ENCODE measurements at regions not wholly inside any gene's neighbourhood (a gene's known extent, or its start where the extent isn't known, plus 50 kb on each side); places are given as distances from the start of the nearest gene placed in this dataset.
A peak's percentile ranks its signal among the peaks of the same experiment; 100 is the strongest.

DNA sequence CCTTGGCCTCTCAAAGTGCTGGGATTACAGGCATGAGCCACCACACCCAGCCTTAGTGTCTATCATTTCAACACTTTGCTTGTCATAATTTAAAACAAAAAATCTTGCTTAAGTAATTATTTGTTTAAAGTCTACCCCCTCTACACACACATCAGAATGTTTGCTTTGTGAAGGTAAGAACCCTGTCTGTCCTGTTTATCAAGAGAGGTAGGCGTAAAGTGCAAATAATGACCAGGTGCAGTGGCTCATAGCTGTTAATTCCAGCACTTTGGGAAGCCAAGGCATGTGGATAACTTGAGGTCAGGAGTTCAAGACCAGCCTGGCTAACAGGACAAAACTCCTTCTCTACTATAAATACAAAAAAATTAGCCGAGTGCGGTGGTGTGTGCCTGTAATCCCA is 326.7 kb upstream of the CLNK start:
- H3K4me1 Mint-ChIP-seq (ENCODE audit: low read depth): no peaks in the 10 kb centered on the region

DNA sequence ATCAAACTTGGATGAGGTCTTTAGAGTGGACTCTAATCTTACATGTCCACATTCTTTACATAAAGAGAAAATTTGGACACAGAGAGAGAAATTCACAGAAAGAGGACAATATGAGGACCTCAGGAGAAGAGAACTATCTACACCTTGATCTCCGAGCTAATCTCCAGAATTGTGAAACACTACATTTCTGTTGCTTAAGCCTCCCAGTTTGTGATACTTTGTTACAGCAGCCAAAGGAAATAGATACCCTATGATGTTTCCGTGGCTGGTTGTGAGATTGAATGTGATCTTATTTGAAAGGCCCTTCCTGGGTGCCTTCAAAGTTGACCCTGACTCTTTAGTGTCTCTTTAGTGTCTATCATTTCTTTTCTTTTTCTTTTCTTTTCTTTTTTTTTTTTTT is 326.1 kb upstream of the CLNK start:
- no peaks in the 10 kb centered on the region for H3K4me1 Mint-ChIP-seq (ENCODE audit: low read depth)
- ChIA-PET CTCF (no interaction called here), POLR2A (no interaction called here)
- no peaks in the 10 kb centered on the region for H3K27me3 Mint-ChIP-seq
- H3K27ac Mint-ChIP-seq: no peak overlapping the region
- H3K36me3 Mint-ChIP-seq: no peaks in the 10 kb centered on the region
- no peaks in the 10 kb centered on the region for H3K9me3 Mint-ChIP-seq
- intact Hi-C loops (cut with micrococcal nuclease): no loop called here
- H3K4me3 Mint-ChIP-seq: no peak overlapping the region
- DNase-seq: no peak

More for the DNA sequence above, 326.7 kb upstream of the CLNK start:
- Mint-ChIP-seq H3K9me3 (no peaks in the 10 kb centered on the region), H3K27ac (no peak overlapping the region), H3K27me3 (no peaks in the 10 kb centered on the region), H3K4me3 (no peak overlapping the region), H3K36me3 (no peaks in the 10 kb centered on the region)
- CTCF ChIA-PET: no interaction called here
- POLR2A ChIA-PET: no interaction called here
- DNase-seq: no peak
- intact Hi-C loops (cut with micrococcal nuclease): no loop called here

DNA sequence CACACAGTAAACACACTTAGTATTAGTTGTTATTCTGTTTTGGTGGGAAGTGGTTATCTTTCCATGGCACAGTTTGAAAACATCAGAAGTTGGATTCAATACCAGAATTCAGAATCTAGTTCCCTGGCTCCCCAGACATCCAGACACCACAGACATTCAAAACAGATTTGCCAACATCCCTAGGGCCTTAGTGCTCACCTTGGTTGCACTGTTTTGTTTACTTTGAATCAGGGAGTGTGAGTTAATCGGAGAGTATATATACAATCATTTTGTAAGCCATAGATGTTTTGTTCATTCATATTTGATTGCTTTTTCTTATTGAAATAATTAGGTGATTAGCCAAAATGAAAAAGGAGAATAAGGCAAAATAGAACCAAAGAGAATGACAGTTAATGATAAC is 324.7 kb upstream of the CLNK start:
- ChIA-PET POLR2A (no interaction called here), CTCF (no interaction called here)
- Mint-ChIP-seq H3K27ac (no peak overlapping the region), H3K36me3 (no peaks in the 10 kb centered on the region), H3K27me3 (no peaks in the 10 kb centered on the region), H3K4me1 (ENCODE audit: low read depth) (no peaks in the 10 kb centered on the region), H3K4me3 (no peak overlapping the region), H3K9me3 (no peaks in the 10 kb centered on the region)
- intact Hi-C loops (cut with micrococcal nuclease): no loop called here
- no peak for DNase-seq

DNA sequence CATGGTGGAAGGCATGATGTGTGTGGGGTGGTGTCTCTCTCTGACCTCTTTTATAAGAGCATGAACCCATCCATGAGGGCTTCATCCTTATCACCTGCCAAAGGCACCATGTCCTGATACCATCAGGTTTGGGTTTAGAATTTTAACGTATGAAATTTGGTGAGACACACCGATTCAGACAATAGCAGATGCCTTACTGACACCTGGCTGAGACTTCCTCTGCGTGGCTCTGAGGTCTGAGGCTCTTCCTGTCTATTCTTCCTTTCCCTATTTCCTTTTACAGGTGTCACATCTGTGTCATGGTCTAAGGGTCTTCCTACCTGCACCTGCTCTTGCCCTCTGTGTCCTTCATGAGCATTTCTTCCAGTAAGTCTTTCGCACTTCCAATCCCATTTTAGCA is 320.7 kb upstream of the CLNK start:
- CTCF ChIA-PET: no interaction called here
- H3K27ac Mint-ChIP-seq: no peak overlapping the region

DNA sequence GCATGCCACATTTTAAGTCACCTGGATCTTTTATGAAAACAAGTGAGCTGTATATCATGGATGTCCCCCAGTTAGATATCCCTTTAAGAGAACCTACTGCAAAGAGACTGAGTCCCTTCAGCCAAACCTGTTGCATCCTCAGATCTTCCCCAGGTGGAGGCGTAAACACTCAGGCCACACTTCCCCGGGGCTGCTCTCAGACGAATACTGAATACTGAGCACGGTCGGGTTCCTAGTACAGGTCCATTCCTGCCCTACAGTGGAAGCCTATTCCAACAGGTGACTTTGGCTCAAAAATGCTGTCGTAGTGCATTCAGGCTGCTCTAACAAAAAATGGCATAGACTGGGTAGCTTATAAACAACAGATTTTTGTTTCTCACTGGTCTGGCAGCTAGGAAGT is 320.2 kb upstream of the CLNK start:
- CTCF ChIA-PET: no interaction called here
- no peak overlapping the region for H3K4me3 Mint-ChIP-seq
- H3K27me3 Mint-ChIP-seq: no peaks in the 10 kb centered on the region
- no peak for DNase-seq
- H3K36me3 Mint-ChIP-seq: no peaks in the 10 kb centered on the region
- H3K27ac Mint-ChIP-seq: no peak overlapping the region
- intact Hi-C loops (cut with micrococcal nuclease): no loop called here
- POLR2A ChIA-PET: no interaction called here
- H3K9me3 Mint-ChIP-seq: no peaks in the 10 kb centered on the region
- no peaks in the 10 kb centered on the region for H3K4me1 Mint-ChIP-seq (ENCODE audit: low read depth)

More for the DNA sequence above, 320.7 kb upstream of the CLNK start:
- intact Hi-C loops (cut with micrococcal nuclease): no loop called here
- Mint-ChIP-seq H3K36me3 (no peaks in the 10 kb centered on the region), H3K4me1 (ENCODE audit: low read depth) (no peaks in the 10 kb centered on the region), H3K4me3 (no peak overlapping the region), H3K27me3 (no peaks in the 10 kb centered on the region), H3K9me3 (no peaks in the 10 kb centered on the region)
- POLR2A ChIA-PET: no interaction called here
- DNase-seq: no peak

DNA sequence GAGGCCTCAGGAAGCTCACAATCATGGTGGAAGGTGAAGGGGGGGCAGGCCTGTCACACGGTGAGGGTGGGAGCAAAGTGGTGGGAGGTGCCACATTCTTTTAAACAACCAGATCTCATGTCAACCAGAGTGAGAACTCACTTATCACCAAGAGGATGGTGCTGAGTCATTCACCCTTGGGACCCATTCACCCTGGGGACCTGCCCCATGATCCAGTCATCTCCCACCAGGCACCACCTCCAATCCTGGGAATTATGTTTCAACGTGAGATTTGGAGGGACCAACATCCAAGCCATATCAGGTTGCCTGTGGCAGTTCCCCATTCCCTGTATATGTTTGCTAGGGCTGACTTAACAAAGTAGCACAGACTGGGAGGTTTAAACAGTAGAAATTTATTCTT is 318.4 kb upstream of the CLNK start:
- intact Hi-C loops (cut with micrococcal nuclease): no loop called here
- Mint-ChIP-seq H3K36me3 (no peaks in the 10 kb centered on the region), H3K4me1 (ENCODE audit: low read depth) (no peaks in the 10 kb centered on the region), H3K27ac (no peak overlapping the region), H3K4me3 (no peak overlapping the region), H3K9me3 (no peaks in the 10 kb centered on the region), H3K27me3 (no peaks in the 10 kb centered on the region)
- POLR2A ChIA-PET: no interaction called here
- CTCF ChIA-PET: no interaction called here
- DNase-seq: no peak

DNA sequence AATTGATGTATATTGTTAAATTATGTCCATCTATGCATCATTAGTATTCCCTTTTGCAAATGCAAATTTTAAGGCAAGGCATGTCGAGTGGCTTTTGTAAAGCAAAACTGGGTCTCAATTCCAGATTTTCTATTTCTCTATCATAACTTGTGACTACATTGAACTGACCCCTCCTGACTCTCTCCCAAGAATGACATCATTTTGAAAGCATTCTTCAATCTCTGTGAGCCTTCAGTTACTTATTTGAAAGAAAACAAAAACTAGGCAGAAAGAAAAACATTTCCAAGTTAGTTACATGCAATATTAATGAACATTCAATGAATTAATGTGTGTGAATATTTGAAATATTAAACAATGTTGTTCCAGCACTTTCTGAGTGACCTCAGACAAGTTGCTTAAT is 314.3 kb upstream of the CLNK start:
- Mint-ChIP-seq H3K36me3 (no peaks in the 10 kb centered on the region), H3K27me3 (no peaks in the 10 kb centered on the region), H3K27ac (no peak overlapping the region), H3K9me3 (no peaks in the 10 kb centered on the region), H3K4me3 (no peak overlapping the region), H3K4me1 (ENCODE audit: low read depth) (no peaks in the 10 kb centered on the region)
- no peak for DNase-seq
- intact Hi-C loops (cut with micrococcal nuclease): no loop called here
- POLR2A ChIA-PET: no interaction called here
- CTCF ChIA-PET: no interaction called here

DNA sequence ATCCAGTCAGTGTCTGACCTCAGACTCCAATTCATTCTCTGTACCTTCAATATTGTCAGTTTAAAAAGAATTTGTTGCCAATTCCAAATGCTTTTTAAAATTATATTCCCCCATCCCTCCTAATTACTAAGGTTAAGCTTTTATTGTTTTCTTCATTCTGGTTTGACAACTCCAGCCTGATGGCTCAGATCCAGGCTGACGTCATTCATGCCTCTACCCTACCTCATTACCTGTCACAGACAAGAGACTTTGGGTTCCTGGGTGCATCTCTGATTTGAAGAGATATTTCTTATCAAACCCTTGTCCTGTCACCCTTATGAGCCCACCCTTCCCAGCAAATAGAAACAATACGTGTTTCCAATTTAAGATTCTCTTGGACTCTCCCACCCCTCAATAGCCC is 300.2 kb upstream of the CLNK start:
- ChIA-PET POLR2A (no interaction called here), CTCF (no interaction called here)
- Mint-ChIP-seq H3K4me3 (no peak overlapping the region), H3K9me3 (no peaks in the 10 kb centered on the region), H3K27ac (no peak overlapping the region), H3K4me1 (ENCODE audit: low read depth) (peaks cover 9% of the 10 kb centered on the region), H3K27me3 (no peaks in the 10 kb centered on the region), H3K36me3 (no peaks in the 10 kb centered on the region)
- no peak for DNase-seq
- intact Hi-C loops (cut with micrococcal nuclease): no loop called here

DNA sequence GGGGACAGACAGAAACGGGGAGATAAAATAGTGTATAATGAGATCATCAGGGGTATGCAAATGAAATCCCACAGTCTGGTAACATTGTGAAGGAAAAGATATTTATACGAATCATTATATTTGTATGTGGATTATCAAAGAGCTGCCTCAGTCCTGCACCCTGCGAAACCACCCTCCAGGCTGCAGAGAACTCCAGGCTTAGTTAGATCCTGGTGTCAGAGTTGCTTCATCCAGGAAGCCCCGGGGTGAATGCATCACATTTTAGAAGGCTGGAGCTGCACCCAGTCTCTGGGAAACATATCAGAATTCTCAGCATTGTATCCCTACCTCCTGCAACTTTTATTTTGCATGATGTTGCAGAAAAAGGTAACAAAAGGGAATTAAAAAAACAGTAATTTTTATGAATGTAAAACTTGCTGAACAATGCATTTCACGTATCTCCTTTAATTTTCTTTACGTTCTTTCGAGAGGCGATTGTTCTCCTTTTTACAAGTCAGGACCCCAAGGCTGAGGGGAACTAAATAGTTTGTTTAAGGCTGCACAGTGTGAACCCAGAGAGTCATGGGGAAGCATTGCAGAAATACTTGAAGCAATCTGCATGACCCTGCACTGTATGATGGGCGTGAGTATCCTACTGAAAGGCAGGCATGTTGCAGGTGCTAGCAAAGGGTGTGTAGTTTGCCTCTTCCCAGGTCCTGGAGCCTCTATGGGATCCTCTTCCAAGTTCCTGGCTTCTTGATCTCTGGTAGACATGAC is 299.5 kb upstream of the CLNK start:
- no peaks in the 10 kb centered on the region for H3K36me3 Mint-ChIP-seq
- H3K4me1 Mint-ChIP-seq (ENCODE audit: low read depth): peaks cover 9% of the 10 kb centered on the region
- H3K4me3 Mint-ChIP-seq: no peak overlapping the region
- intact Hi-C loops (cut with micrococcal nuclease): no loop called here
- no peak for DNase-seq
- H3K27ac Mint-ChIP-seq: no peak overlapping the region
- H3K9me3 Mint-ChIP-seq: no peaks in the 10 kb centered on the region
- H3K27me3 Mint-ChIP-seq: no peaks in the 10 kb centered on the region
- ChIA-PET POLR2A (interaction anchor here (0.6 kb wide), 1 partner anchor 182 kb away, joined by 3 read pairs; no protein-coding TSS in a partner anchor), CTCF (no interaction called here)

DNA sequence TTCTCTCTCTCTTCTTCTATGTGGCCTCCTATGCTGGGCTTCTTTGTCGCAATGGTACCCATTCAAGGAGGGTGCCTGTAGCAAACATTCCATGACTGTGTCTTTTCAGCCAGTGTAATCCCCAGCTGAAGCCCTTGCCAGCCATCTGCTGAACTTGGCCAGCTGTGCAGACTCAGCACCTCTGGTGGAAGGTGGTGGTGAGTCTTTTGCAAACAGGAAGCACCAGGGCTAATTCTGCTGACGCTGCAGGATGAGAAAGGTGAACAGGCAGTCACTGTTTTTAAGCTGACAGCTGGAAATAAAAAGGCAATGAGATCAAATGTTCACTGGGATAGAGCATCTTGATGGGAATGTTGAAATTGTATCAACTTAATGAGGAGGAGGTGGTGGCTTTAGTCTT is 298.7 kb upstream of the CLNK start:
- no peaks in the 10 kb centered on the region for H3K36me3 Mint-ChIP-seq
- no peak overlapping the region for H3K27ac Mint-ChIP-seq
- POLR2A ChIA-PET: interaction anchor here (0.6 kb wide), 1 partner anchor 183 kb away, joined by 3 read pairs; no protein-coding TSS in a partner anchor
- no peaks in the 10 kb centered on the region for H3K27me3 Mint-ChIP-seq
- CTCF ChIA-PET: no interaction called here
- H3K4me3 Mint-ChIP-seq: no peak overlapping the region
- DNase-seq: peak; percentile 15
- intact Hi-C loops (cut with micrococcal nuclease): no loop called here
- no peaks in the 10 kb centered on the region for H3K9me3 Mint-ChIP-seq
- peaks cover 9% of the 10 kb centered on the region for H3K4me1 Mint-ChIP-seq (ENCODE audit: low read depth)

DNA sequence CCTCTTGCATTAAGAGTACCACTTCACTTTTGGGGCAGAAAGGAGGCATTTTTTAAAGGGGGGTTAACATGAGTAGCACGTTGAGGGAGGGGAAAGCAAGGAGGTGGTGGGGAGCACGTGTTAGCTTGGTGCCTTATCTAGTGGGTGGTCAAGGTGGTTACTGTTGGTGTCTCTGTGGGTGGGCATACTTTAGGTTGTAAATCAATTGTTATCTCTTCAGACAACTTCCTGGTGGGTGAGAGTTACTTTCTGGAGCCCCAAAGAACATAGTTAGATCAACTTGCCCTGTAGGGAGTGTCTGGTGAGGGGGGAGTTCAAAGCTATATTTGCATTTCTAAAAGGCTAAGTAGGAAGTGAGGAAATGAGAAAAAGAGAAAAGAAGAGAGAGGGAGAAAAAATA is 297.7 kb upstream of the CLNK start:
- Mint-ChIP-seq H3K4me3 (no peak overlapping the region), H3K27ac (no peak overlapping the region), H3K4me1 (ENCODE audit: low read depth) (peaks cover 9% of the 10 kb centered on the region), H3K36me3 (no peaks in the 10 kb centered on the region), H3K27me3 (no peaks in the 10 kb centered on the region), H3K9me3 (no peaks in the 10 kb centered on the region)
- DNase-seq: no peak
- POLR2A ChIA-PET: no interaction called here
- intact Hi-C loops (cut with micrococcal nuclease): no loop called here
- CTCF ChIA-PET: interaction anchor here (0.7 kb wide), 1 partner anchor 9 kb away, joined by 3 read pairs; no protein-coding TSS in a partner anchor

DNA sequence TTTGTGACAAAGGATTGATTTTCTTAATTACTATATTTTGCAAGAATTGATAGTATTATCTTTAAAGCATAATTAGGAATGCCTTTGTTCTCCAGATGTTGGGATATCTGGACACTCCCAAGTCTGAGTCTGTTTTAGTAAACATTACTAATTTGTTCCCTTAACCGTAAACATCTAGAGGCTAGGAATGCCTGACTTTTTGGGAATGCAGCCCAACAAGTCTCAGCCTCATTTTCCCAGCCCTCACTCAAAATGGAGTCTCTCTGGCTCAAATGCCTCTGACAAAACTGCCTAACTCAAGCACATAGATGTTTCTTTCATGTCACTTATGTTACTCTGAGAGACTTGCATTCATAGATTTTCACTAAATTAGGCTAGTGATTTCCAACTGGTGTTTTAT is 297.0 kb upstream of the CLNK start:
- no peak overlapping the region for H3K4me3 Mint-ChIP-seq
- H3K27ac Mint-ChIP-seq: no peak overlapping the region
- no peaks in the 10 kb centered on the region for H3K9me3 Mint-ChIP-seq
- ChIA-PET POLR2A (no interaction called here), CTCF (no interaction called here)
- no peak for DNase-seq
- peaks cover 9% of the 10 kb centered on the region for H3K4me1 Mint-ChIP-seq (ENCODE audit: low read depth)
- H3K36me3 Mint-ChIP-seq: no peaks in the 10 kb centered on the region
- intact Hi-C loops (cut with micrococcal nuclease): no loop called here
- no peaks in the 10 kb centered on the region for H3K27me3 Mint-ChIP-seq

DNA sequence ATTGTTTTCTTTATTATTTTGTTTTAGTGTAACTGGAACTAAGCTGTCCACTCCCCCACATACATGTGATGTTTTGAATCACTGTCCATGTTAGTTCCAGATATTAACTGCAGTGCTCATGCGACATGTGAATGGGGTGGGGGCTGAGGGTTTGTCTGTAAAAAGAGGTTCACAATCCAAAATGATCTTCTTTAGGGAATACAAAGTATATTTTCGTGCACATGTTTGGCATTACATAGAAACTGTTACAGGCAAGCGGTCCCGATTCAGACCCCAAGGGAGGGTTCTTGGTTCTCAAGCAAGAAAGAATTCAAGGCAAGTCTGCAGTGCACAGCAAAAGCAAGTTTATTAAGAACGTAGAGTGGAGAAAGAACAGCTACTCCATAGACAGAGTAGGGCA is 296.5 kb upstream of the CLNK start:
- H3K4me1 Mint-ChIP-seq (ENCODE audit: low read depth): peaks cover 9% of the 10 kb centered on the region
- no peak for DNase-seq
- no peak overlapping the region for H3K27ac Mint-ChIP-seq
- H3K27me3 Mint-ChIP-seq: no peaks in the 10 kb centered on the region
- CTCF ChIA-PET: no interaction called here
- intact Hi-C loops (cut with micrococcal nuclease): no loop called here
- POLR2A ChIA-PET: no interaction called here
- no peaks in the 10 kb centered on the region for H3K9me3 Mint-ChIP-seq
- H3K36me3 Mint-ChIP-seq: no peaks in the 10 kb centered on the region
- no peak overlapping the region for H3K4me3 Mint-ChIP-seq
